ENCODE measurements at regions not wholly inside any gene's neighbourhood (a gene's known extent, or its start where the extent isn't known, plus 50 kb on each side); places are given as distances from the start of the nearest gene placed in this dataset.
"Not testable (repeated sequence)": the region's sequence is repeated elsewhere in the genome, so short reads cannot be mapped to it uniquely, and the experiment has no call there.

DNA sequence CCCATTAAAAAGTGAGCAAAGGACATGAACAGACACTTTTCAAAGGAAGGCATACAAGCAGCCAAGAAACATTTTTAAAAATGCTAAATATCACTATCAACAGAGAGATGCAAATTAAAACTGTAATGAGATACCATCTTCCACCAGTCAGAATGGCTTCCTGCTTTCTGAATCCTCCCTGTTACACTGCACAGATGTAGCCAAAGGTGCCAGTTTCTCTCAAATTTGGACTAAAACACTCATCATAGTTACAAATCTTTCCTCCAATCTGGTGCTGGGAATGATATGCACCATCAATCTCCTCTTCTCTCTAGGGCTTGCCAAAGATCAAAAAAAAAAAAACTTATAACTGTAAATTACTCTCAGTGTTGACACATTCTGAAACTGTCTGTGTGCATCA is 311.8 kb upstream of the CLEC14A start:
- DNase-seq (ENCODE audit: low spot score): no peak

DNA sequence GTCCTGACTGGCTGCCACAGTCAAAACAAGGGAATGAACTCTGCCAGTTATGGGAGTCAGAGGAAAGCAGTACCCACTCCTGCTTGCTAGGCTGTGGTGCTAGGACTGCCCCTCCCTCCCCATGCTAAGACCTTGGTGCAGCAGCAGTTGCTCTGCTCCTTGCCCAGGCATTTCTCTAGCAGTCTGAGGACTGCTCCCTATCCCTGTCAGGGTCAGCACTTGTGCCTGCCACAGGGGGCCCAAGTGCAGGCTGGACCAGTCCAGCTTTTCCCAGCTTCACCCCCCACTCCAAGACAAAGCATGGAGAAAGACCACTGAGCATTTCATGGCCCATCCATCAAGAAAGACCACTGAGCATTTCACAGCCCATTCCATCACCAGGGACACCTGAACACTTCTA is 305.8 kb upstream of the CLEC14A start:
- no peak for DNase-seq (ENCODE audit: low spot score)

DNA sequence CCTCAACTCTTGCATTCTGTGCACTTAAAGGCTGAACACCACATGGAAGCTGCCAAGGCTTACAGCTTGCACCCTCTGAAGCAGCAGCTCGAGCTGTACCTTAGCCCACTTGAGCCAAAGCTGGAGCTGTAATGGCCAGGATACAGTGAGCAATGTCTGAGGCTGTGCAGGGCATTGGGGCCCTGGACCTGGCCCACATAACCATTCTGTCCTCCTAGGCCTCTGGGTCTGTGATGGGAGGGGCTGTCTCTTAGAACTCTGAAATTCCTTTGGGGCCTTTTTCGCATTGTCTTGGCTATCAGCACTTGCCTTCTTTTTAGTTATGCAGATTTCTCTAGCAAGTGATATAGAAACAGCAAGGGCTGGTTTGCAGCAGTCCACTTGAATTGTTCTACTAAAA is 303.8 kb upstream of the CLEC14A start:
- DNase-seq (ENCODE audit: low spot score): no peak

DNA sequence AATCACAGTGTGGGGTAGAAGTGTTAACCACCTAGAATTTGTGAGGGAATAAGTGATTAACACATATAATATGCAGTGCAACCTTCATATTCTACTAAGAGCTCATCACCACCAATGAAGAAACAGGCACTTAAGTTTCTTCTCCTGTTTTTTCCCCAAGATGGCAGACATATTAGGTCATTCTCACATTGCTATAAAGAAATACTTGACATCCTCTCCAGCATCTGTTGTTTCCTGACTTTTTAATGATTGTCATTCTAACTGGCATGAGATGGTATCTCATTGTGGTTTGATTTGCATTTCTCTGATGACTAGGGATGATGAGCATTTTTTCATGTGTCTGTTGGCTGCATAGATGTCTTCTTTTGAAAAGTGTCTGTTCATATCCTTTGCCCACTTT is 301.5 kb upstream of the CLEC14A start:
- DNase-seq (ENCODE audit: low spot score): not testable (repeated sequence)

GRCh38 chr14:38556252-38556651 is 300.4 kb upstream of the CLEC14A start:
- no peak for DNase-seq (ENCODE audit: low spot score)

DNA sequence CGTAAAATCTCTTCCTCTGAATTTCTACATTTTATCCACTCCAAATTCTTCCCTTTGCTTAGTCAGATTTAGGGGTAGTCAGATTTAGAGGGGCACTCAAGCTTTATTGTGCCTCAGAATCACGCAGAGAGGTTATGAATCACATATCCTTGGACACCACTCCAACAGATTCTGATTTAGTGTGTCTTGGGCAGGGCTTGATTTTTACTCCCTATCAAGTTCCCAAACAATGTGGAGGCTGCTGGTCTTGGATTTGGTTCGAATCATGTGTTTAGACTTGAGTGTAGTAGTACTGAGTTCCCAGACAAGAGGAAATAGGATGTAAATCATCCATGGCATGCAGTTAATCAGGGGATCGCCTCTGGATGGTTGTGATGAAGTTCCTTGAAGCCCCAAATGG is 298.1 kb upstream of the CLEC14A start:
- no peak for DNase-seq (ENCODE audit: low spot score)

DNA sequence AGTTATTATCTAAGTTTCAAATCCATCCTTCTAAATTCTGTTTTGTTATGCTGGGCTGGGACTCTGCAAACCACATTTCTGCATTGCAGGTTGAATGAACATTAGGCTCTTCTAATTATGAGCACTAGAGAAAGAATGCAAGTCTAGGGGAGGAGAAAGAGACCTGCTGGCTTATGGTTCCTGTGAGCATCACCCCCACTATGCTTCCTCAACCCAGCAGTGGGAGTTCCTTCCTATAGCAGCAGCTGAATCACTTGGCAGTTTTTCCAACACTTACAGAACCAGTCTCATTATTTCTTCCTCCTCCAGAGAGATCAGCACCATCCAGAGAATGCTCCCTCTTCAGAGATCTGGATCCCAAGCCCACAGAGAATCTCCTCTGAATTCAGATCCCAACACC is 297.7 kb upstream of the CLEC14A start:
- DNase-seq (ENCODE audit: low spot score): no peak

- DNase-seq (ENCODE audit: low spot score): no peak
Measured at GRCh38 chr14:38549564-38549963, 293.7 kb upstream of the CLEC14A start.

DNA sequence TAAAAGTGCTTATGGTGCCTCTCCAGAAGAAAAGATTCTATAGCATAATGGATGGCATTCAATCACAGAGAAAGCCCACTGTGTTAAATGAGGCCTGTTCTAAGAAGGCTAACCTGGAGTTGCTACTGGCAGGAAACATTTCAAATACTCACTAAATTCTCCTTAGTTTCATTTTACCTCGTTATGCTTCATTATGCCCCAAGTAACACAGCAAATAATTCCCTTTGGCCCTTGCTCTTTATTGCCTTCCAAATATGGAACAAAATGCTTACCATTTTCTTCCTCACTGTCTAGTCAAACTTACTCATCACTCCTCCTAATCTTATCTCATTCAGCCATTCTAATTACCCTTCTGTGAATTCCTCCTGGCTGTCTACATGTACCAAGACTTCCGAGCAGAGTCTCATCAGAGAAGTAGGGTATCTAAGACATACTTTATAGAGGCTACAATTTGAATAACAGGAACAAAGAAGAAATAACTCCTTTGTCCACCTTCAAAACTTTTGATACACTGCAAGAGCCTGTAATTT is 292.1 kb upstream of the CLEC14A start:
- DNase-seq (ENCODE audit: low spot score): no peak

DNA sequence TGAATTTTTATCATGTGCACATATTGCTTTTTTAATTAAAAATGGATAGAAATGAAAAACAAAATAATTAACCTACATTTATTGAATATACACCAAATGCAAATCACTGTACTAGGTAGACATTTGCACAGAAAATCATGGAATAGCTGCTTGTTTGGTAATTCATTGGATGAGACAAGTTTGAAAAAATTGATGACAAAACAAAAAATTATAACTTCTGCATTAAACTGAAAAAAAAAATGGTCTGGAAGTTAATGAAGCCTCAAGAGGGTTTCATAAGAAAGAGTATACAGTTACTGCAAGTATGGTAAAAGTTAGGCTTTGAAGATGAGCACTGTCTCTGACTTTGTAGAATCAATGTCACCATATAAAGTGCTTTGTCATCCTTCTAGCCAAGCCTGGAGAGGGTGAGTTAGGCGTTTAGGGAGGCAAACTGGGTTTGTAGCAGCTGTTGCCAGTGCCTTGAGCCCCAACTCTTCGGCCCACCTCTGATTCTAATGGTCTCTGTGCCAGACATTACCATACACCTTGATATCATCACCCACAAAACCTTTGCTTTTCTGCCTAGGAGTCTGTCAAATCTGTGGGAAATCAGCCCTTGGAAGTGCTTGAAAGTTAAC is 291.1 kb upstream of the CLEC14A start:
- DNase-seq (ENCODE audit: low spot score): no peak

DNA sequence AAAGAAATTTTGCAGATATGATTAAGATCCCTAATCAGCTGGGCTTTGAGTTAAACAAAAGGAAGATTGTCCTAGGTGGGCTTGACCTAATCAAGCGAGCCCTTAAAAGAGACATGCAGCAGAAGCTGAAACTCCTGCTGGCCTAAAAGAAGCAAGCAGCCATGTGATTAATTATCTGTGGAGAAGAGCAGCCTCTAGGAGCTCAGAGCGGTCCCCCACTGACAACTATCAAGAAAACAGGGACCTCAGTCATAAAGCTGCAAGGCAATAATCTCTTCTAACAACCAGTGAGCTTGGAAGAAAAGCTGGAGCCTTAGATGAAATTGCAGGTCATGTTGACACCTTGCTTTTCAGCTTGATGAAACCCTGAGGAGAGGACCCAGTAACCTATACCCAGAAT is 288.9 kb upstream of the CLEC14A start:
- no peak for DNase-seq (ENCODE audit: low spot score)

DNA sequence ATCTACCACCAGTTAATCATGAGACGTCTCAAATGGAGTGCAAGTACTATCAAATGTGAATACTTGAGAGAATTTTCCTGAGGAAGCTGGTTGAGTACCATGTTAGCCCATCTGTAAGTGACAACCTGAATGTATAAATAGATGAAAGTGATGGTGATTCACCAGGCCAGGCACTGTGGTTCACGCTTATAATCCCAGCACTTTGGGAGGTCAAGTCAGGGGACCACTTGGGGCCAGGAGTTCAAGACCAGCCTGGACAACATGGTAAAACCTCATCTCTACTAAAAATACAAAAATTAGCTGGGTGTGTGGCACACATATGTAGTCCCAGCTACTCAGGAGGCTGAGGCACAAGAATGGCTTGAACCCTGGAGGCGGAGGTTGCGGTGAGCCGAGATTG is 288.0 kb upstream of the CLEC14A start:
- not testable (repeated sequence) for DNase-seq (ENCODE audit: low spot score)

DNA sequence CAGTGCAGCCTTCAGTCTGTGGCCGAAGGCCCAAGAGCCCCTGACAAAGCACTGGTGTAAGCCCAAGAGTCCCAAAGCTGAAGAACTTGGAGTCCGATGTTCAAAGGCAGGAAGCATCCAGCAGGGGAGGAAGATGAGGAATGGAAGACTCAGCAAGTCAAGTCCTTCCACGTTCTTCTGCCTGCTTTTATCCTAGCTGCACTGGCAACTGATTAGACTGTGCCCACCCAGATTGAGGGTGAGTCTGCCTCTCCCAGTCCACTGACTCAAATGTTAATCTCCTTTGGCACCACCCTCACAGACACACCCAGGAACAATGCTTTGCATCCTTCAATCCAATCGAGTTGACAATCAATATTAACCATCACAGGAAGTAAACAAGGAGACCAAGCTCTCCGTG is 282.2 kb upstream of the CLEC14A start:
- not testable (repeated sequence) for DNase-seq (ENCODE audit: low spot score)

DNA sequence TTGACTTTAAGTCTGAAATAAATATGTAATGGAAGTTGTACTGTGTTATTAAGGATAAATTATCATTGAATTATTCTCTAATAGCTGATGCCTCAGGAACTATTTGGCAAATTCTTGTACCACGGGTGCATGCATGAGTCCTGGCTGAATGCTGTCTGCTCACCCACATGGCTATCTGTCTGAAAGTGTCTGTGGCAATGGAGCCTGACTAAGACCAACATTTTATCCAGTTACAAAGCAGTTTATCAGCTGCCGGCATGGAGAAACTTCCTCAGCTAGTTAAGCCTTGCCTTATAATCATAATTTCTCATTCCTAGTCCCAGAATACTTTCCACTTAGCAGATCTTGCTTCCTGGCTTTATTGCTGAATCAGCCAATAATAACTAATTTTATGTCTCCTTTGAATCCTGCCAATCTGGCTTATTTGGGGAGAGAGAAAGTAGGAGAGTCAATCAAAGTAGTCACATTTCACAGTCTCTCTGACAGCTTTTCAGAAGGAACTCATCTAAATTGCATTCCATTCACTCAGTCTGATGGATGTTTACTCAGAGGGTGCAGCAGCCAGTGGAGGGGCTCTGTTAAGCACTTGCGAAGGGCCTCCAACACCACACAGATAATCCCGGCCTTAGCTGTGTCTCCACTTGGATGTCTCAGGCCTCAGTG is 280.6 kb upstream of the CLEC14A start:
- DNase-seq (ENCODE audit: low spot score): no peak

- DNase-seq (ENCODE audit: low spot score): no peak
Measured at GRCh38 chr14:38528582-38528981, 272.7 kb upstream of the CLEC14A start.

GRCh38 chr14:38527502-38527878 is 271.6 kb upstream of the CLEC14A start:
- DNase-seq (ENCODE audit: low spot score): no peak

- DNase-seq (ENCODE audit: low spot score): no peak
Measured at GRCh38 chr14:38526826-38527501, 271.1 kb upstream of the CLEC14A start.

- no peak for DNase-seq (ENCODE audit: low spot score)
Measured at GRCh38 chr14:38524636-38525509, 269.0 kb upstream of the CLEC14A start.

DNA sequence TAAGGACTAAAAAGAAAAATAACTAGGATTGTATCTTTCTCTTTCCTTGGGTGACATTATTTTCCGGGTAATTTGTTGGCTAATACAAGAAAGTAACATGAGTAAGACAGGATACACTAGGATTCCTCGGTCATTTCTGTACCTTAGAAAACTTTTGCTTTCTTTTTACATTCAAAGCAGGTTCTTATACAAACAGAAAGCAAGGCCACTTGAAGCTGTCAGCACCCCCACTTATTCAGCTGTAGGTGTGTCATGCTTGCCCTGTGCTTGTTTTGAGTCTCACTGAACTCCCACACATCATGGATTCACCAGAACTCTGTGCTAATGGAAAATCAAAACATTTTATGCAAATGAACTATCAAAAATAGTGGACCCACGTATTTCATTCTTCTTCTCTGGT is 266.8 kb upstream of the CLEC14A start:
- no peak for DNase-seq (ENCODE audit: low spot score)

GRCh38 chr14:38521591-38521990 is 265.7 kb upstream of the CLEC14A start:
- DNase-seq (ENCODE audit: low spot score): no peak

- DNase-seq (ENCODE audit: low spot score): no peak
Measured at GRCh38 chr14:38517426-38517825, 261.5 kb upstream of the CLEC14A start.

DNA sequence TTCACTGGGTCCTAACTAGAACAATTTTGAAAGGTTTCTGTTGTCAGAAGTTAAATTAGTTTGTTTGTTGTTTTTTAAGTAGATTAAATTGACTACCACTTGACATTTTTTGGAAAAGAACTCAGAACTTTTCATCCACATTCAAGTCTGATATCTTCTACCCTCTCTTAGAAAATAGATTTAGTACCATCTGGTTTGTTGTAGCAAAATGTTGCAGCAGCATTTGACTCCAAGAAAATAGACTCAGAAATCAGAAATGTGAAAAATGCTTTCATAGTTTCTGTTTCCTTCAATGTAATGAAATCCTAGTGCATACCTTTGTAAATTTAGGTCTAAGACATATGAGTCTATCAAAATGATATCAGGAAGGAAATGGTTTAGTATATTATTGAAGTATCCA is 256.3 kb upstream of the CLEC14A start:
- DNase-seq (ENCODE audit: low spot score): no peak

All from CD4-positive, alpha-beta T cell treated with Interleukin-2 at 100 ng/mL for 4 hours (primary cell).